H1 (cell line): ENCODE measurements at regions not wholly inside any gene's neighbourhood (a gene's known extent, or its start where the extent isn't known, plus 50 kb on each side); places are given as distances from the start of the nearest gene placed in this dataset.

Experiments used
- E2F6 ChIP-seq: IDR thresholded peaks from 2 replicates; pipeline ENCODE4 v1.6.1; 2012; ENCODE audit warnings: inconsistent platforms
- KDM1A ChIP-seq: fragments of 200-600, 300-600 bp; sonication (generic); IDR thresholded peaks from 2 replicates; pipeline ENCODE4 v1.7.1; 2016; ENCODE audit warnings: mild to moderate bottlenecking, low read length, borderline replicate concordance
- POLR2AphosphoS5 ChIP-seq: IDR thresholded peaks from 2 replicates; pipeline ENCODE4 v1.6.1; 2011; ENCODE audit warnings: low read depth, low read length
- POU5F1 ChIP-seq: IDR thresholded peaks from 2 replicates; pipeline ENCODE4 v1.6.1; 2011; ENCODE audit warnings: low read depth, mild to moderate bottlenecking, low read length, moderate library complexity
- SIRT6 ChIP-seq: IDR thresholded peaks from one replicate; pipeline ENCODE4 v1.7.1; 2012; ENCODE audit warnings: low read length, inconsistent platforms
- TF ChIP-seq, protein P1 (sequence below), 3 experiments: IDR thresholded peaks; 1 replicate in 2 of 3; 2 replicates in 1 of 3; pipeline versions ENCODE4 v1.5.1 to v1.6.1; 2011; ENCODE audit warnings: low read length in 3 of 3, mild to moderate bottlenecking in 3 of 3, inconsistent platforms in 2 of 3, low read depth in 1 of 3, moderate library complexity in 1 of 3; ENCODE audit not compliant: insufficient read depth in 1 of 3; ENCODE audit errors: control extremely low read depth in 1 of 3

- TF ChIP-seq POU5F1: no peak
- TF ChIP-seq KDM1A: no peak
- no peak for TF ChIP-seq E2F6
- TF ChIP-seq, protein P1, sequence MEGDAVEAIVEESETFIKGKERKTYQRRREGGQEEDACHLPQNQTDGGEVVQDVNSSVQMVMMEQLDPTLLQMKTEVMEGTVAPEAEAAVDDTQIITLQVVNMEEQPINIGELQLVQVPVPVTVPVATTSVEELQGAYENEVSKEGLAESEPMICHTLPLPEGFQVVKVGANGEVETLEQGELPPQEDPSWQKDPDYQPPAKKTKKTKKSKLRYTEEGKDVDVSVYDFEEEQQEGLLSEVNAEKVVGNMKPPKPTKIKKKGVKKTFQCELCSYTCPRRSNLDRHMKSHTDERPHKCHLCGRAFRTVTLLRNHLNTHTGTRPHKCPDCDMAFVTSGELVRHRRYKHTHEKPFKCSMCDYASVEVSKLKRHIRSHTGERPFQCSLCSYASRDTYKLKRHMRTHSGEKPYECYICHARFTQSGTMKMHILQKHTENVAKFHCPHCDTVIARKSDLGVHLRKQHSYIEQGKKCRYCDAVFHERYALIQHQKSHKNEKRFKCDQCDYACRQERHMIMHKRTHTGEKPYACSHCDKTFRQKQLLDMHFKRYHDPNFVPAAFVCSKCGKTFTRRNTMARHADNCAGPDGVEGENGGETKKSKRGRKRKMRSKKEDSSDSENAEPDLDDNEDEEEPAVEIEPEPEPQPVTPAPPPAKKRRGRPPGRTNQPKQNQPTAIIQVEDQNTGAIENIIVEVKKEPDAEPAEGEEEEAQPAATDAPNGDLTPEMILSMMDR (IDR thresholded peaks at IDR 0.05; ENCODE audit: control extremely low read depth in 1 of 3, insufficient read depth in 1 of 3, low read depth in 1 of 3, low read length in 3 of 3): no peak
- no peak for TF ChIP-seq SIRT6
- TF ChIP-seq POLR2AphosphoS5: no peak
These were observed 253.9 kb upstream of the KLHL29 start (continued) for GRCh38 chr2:23131066-23131575.
